ENCODE measurements at regions not wholly inside any gene's neighbourhood (a gene's known extent, or its start where the extent isn't known, plus 50 kb on each side); places are given as distances from the start of the nearest gene placed in this dataset.

DNA sequence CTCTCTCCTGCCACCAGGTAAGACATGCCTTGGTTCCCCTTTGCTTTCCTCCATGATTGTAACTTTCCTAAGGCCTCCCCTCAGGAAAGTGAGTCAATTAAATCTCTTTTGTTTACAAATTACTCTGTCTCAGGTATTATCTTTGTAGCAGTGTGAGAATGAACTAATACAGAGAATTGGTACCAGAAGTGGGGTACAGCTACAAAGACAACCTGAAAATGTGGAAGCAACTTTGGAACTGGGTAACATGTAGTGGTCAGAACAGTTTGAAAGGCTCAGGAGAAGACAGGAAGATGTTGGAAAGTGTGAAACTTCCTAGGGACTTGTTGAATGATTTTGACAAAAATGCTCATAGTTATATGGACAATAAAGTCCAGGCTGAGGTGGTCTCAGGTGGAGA, 97.2 kb downstream of the FAM170A start:
- no peaks in the 10 kb centered on the region for H4K20me1 ChIP-seq (ENCODE audit: insufficient read depth, low read length)
- ATAC-seq (ENCODE audit: low read depth), result no peak
- no TSS peak for BruUV-seq (replicated peaks)

More for the DNA sequence above, 97.2 kb downstream of the FAM170A start:
- no peak overlapping the region for H2BK20ac ChIP-seq (ENCODE audit: low read depth, low read length)
- ChIA-PET POLR2A (ENCODE audit: unreplicated experiment) (no interaction called here), CTCF (no interaction called here)
- H2BK120ac ChIP-seq (ENCODE audit: low read depth, low read length), result no peak overlapping the region
- no peak overlapping the region for H2AFZ ChIP-seq (replicated peaks; ENCODE audit: low read length, poor library complexity)
- no peak overlapping the region for H3K9ac ChIP-seq (ENCODE audit: low read depth, low read length)
- no peaks in the 10 kb centered on the region for H3K4me1 ChIP-seq (ENCODE audit: control insufficient read depth, insufficient read depth, low read length)
- no peak overlapping the region for H3K14ac ChIP-seq (replicated peaks; ENCODE audit: low read depth, low read length)
- intact Hi-C loops (cut with micrococcal nuclease) (no loop called here), dilution Hi-C loops (cut with HindIII; ENCODE audit: low sequenced_read_pairs, unreplicated experiment) (no loop called here), in situ Hi-C loops (cut with MboI; ENCODE audit: low sequenced_read_pairs) (no loop called here)
- H3K9me3 ChIP-seq (ENCODE audit: control insufficient read depth, insufficient read depth, low read length), result no peaks in the 10 kb centered on the region
- H4K8ac ChIP-seq (ENCODE audit: low read depth in 2 of 2, low read length in 2 of 2), result no peak overlapping the region
- no peak overlapping the region for H3K4ac ChIP-seq (ENCODE audit: low read depth, low read length)
- H3K27ac ChIP-seq (ENCODE audit: insufficient read depth, low read length), result no peak overlapping the region
- no peak overlapping the region for H3K56ac ChIP-seq (ENCODE audit: extremely low read depth, insufficient read depth, low read length)
- no peaks in the 10 kb centered on the region for H3K9me1 ChIP-seq (ENCODE audit: insufficient read depth, low read length)
- H4K5ac ChIP-seq (ENCODE audit: low read depth, low read length), result no peak overlapping the region
- no peaks in the 10 kb centered on the region for H3K27me3 ChIP-seq (ENCODE audit: control insufficient read depth, insufficient read depth, low read length)
- H2AK9ac ChIP-seq (replicated peaks; ENCODE audit: low read depth, low read length, poor library complexity), result no peak overlapping the region
- no peak overlapping the region for H2AK5ac ChIP-seq (ENCODE audit: low read depth, low read length)
- H3K18ac ChIP-seq (ENCODE audit: low read depth, low read length), result no peak overlapping the region
- TF ChIP-seq RAD21 (IDR thresholded peaks at IDR 0.05; ENCODE audit: low read length) (no peak), BHLHE40 (IDR thresholded peaks at IDR 0.05; ENCODE audit: low read depth, low read length) (no peak), NFE2L2 (IDR thresholded peaks at IDR 0.05; ENCODE audit: low read depth, low read length) (no peak)
- TF ChIP-seq, protein P1, sequence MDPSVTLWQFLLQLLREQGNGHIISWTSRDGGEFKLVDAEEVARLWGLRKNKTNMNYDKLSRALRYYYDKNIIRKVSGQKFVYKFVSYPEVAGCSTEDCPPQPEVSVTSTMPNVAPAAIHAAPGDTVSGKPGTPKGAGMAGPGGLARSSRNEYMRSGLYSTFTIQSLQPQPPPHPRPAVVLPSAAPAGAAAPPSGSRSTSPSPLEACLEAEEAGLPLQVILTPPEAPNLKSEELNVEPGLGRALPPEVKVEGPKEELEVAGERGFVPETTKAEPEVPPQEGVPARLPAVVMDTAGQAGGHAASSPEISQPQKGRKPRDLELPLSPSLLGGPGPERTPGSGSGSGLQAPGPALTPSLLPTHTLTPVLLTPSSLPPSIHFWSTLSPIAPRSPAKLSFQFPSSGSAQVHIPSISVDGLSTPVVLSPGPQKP (IDR thresholded peaks at IDR 0.05; ENCODE audit: borderline replicate concordance, low read depth, low read length), result no peak
- no peak for DNase-seq
- no peak overlapping the region for H4K91ac ChIP-seq (ENCODE audit: insufficient read depth, low read depth, low read length)
- H3K4me3 ChIP-seq (ENCODE audit: insufficient read depth, low read depth, low read length), result no peak overlapping the region
- no peak overlapping the region for H2BK15ac ChIP-seq (ENCODE audit: low read depth, low read length)
- no peak overlapping the region for H3K4me2 ChIP-seq (ENCODE audit: low read depth, low read length)
- H3K79me1 ChIP-seq (ENCODE audit: low read depth in 1 of 2, low read length in 2 of 2), result no peaks in the 10 kb centered on the region
- no peak overlapping the region for H2BK5ac ChIP-seq (ENCODE audit: low read depth, low read length, poor library complexity, severe bottlenecking)
- H3K23ac ChIP-seq (ENCODE audit: low read depth, low read length), result no peak overlapping the region
- no peaks in the 10 kb centered on the region for H3K36me3 ChIP-seq (ENCODE audit: control insufficient read depth, insufficient read depth, low read length)
